A673 (cell line): ENCODE measurements at regions not wholly inside any gene's neighbourhood (a gene's known extent, or its start where the extent isn't known, plus 50 kb on each side); places are given as distances from the start of the nearest gene placed in this dataset.

ENCODE experiments used
- CTCF ChIP-seq: fragments of 300-800, 200-600 bp; sonication (generic); conservative IDR thresholded peaks from 2 replicates; pipeline ENCODE4 v1.5.1; 2017; ENCODE audit warnings: low read depth, mild to moderate bottlenecking, antibody characterized with exemption, low read length, moderate library complexity, mixed read lengths
- EZH2 ChIP-seq: fragments of 200-600 bp; sonication (generic); IDR thresholded peaks from 2 replicates; pipeline ENCODE4 v1.6.1; 2017; ENCODE audit warnings: borderline replicate concordance, low read depth, mild to moderate bottlenecking, mixed read lengths, antibody characterized with exemption, low read length; ENCODE audit not compliant: poor library complexity, severe bottlenecking

DNA sequence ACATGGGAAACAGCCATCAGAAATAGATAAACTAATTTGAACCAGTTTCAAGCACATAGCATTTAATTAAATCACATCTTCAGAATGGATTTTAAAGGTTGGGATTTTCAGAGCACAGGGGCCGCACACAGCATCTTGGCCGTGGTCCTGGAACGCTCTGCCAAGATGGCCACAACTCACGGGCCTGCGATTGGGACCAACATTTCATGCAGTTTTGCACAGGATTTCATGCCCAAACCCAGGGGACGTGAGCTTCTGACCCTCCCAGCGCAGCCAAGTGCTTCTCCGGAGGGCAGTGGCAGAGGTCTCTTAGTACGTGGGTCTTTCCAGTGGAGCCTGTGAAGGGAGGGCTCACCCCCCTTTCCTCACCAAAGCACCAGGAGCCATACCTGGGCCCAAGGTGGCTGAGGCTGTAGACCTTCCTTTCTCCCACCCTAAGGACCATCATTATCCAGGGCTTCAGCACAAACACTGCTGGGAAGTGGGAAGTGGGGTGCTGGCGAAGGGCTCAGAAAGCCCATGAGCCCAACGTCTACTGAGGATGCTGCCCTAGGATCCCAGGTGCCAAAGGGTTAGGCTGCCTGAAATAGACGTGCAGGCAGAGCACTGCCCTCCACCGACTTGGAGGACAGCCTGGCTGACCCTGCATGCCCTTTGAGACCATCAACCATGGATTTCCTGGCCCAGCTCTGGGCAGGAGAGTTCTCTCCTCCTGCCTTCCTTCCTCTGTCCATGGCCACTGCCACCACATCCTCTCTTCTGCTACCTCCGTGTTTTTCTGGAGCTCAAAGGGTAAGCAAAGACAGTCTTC lies 611.2 kb upstream of the MGMT start:
- TF ChIP-seq CTCF (no peak), EZH2 (no peak)
